ENCODE measurements at regions not wholly inside any gene's neighbourhood (a gene's known extent, or its start where the extent isn't known, plus 50 kb on each side); places are given as distances from the start of the nearest gene placed in this dataset.

GRCh38 chr2:53498210-53498609 is 269.4 kb upstream of the CHAC2 start:
- TF ChIP-seq CTCF (IDR thresholded peaks at IDR 0.05; ENCODE audit: insufficient read depth, low read length, poor library complexity, severe bottlenecking) (no peak), EZH2phosphoT487 (conservative IDR thresholded peaks at IDR 0.05; ENCODE audit: low read length) (no peak)

Data from SU-DHL-6 (cell line).